Right atrium auricular region (tissue), 2 donors: ENCODE measurements at regions not wholly inside any gene's neighbourhood (a gene's known extent, or its start where the extent isn't known, plus 50 kb on each side); places are given as distances from the start of the nearest gene placed in this dataset.

Experiments
- DNase-seq: peaks from one replicate; pipeline ENCODE4 v3.0.0-alpha.2; 2019; ENCODE audit warnings: low spot score
- H3K27ac ChIP-seq, 2 donors: fragments of 200-600 bp; sonication (generic); 1 replicate in 1 of 2; 2 replicates in 1 of 2; pipeline ENCODE4 v1.5.1; 2016 to 2019
- H3K27me3 ChIP-seq, 2 donors: fragments of 200-600 bp; sonication (generic); one replicate each; pipeline versions ENCODE4 v1.5.1 to v1.6.0; 2017 to 2019
- H3K36me3 ChIP-seq: fragments of 200-600 bp; sonication (generic); one replicate; pipeline ENCODE4 v1.5.1; 2016
- H3K4me1 ChIP-seq, 2 donors: fragments of 200-600 bp; sonication (generic); one replicate each; pipeline versions ENCODE4 v1.5.1 to v1.6.0; 2017 to 2019
- H3K4me3 ChIP-seq, 2 donors: fragments of 200-600 bp; sonication (generic); 1 replicate in 1 of 2; 2 replicates in 1 of 2; pipeline ENCODE4 v1.5.1; 2017 to 2019; ENCODE audit warnings: mild to moderate bottlenecking in 1 of 2, moderate library complexity in 1 of 2
- H3K9me3 ChIP-seq, 2 donors: fragments of 200-600 bp; sonication (generic); one replicate each; pipeline ENCODE4 v1.5.1; 2019
- TF ChIP-seq, protein P1 (sequence below), 2 donors: fragments of 200-600 bp; sonication (generic); IDR thresholded peaks; one replicate each; pipeline ENCODE4 v1.5.1; 2019; ENCODE audit warnings: antibody characterized with exemption in 2 of 2

DNA sequence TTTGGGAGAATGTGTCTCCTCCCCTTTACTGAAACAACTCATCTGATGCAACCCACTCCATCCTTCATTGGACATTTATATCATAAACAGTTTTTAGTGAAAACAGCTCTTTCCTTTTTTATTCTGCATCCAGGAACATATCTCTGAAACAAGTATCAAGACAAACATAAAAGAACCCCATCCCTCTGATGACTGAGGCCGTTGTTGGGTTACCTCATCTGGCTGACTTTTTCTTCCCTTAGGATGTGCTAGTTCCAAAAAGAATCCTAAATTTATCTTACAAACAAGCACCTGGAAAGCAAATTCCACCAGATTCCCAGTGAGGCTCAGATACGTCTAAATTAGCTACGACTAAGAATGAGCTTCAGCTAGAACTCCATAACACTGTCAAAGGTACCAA lies 483.7 kb upstream of the INTU start:
- TF ChIP-seq, protein P1, sequence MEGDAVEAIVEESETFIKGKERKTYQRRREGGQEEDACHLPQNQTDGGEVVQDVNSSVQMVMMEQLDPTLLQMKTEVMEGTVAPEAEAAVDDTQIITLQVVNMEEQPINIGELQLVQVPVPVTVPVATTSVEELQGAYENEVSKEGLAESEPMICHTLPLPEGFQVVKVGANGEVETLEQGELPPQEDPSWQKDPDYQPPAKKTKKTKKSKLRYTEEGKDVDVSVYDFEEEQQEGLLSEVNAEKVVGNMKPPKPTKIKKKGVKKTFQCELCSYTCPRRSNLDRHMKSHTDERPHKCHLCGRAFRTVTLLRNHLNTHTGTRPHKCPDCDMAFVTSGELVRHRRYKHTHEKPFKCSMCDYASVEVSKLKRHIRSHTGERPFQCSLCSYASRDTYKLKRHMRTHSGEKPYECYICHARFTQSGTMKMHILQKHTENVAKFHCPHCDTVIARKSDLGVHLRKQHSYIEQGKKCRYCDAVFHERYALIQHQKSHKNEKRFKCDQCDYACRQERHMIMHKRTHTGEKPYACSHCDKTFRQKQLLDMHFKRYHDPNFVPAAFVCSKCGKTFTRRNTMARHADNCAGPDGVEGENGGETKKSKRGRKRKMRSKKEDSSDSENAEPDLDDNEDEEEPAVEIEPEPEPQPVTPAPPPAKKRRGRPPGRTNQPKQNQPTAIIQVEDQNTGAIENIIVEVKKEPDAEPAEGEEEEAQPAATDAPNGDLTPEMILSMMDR (IDR thresholded peaks at IDR 0.05), result no peak
- no peak overlapping the region for H3K4me3 ChIP-seq
- H3K27ac ChIP-seq, result no peak overlapping the region
- H3K36me3 ChIP-seq, result no peaks in the 10 kb centered on the region
- no peaks in the 10 kb centered on the region for H3K4me1 ChIP-seq
- H3K9me3 ChIP-seq, result peaks cover 0 to 4% of the 10 kb centered on the region in 2 donors
- H3K27me3 ChIP-seq, result no peaks in the 10 kb centered on the region
- no peak for DNase-seq

DNA sequence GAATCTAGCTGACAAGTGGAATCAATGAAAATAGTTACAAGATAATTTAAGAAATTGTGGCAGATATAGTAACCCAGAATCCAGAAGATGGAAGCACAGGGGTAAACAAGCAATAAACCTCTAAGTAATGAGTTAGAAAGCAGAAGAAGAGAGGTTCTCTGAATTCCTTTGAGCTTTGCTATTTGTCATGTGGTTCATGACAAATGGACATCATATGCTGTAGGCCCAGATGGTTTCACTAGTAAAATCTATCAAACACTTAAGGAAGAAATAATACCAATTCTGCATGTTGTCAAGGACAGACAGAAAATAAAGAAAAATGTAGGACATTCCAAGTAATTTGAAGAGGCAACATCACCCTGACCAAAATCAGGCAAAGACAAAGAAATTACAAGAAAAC lies 480.8 kb upstream of the INTU start:
- TF ChIP-seq, protein P1 (IDR thresholded peaks at IDR 0.05), result no peak
- Histone ChIP-seq H3K36me3 (no peaks in the 10 kb centered on the region), H3K4me3 (no peak overlapping the region), H3K27me3 (no peaks in the 10 kb centered on the region), H3K27ac (no peak overlapping the region), H3K4me1 (no peaks in the 10 kb centered on the region), H3K9me3 (peaks cover 0 to 4% of the 10 kb centered on the region in 2 donors)
- no peak for DNase-seq

DNA sequence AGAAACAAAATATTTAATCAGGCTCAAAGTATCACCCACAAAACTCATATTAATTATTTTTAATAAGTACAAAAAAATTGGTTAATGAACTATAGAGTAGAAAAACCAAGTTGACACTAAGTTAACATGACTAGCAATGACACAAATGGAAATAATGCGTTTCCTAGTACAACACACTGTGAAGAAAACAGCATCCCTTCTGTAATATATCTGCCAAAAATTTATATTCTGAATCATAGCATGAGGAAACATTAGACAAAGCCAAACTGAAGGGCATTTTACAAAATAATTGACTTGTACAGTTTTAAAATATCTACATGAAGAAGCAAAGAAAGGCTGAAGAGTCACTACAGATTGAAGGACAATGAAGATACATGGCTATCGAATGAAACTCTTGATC lies 477.6 kb upstream of the INTU start:
- H3K27me3 ChIP-seq, result no peaks in the 10 kb centered on the region
- no peak for DNase-seq
- no peaks in the 10 kb centered on the region for H3K4me1 ChIP-seq
- H3K27ac ChIP-seq, result no peak overlapping the region
- H3K4me3 ChIP-seq, result no peak overlapping the region
- no peaks in the 10 kb centered on the region for H3K36me3 ChIP-seq
- H3K9me3 ChIP-seq, result peaks cover 0 to 4% of the 10 kb centered on the region in 2 donors
- TF ChIP-seq, protein P1 (IDR thresholded peaks at IDR 0.05), result no peak

DNA sequence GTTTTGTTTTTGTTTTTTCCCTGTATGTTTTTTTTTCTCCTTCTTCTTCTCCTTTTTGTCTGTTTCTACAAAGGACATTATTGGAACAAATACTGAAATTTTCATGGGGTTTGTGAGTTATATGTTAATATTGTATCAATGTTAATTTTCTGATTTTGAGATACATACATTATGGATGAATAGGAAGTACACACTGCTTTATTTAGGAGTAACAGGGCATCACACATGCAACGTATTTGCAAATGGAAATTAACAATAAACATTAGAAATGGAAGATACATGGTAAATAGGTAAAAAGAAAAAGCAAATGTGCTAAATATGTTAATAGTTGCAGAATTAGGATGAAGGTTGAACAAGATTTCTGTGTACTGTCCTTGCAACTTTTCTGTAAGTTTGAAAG lies 477.2 kb upstream of the INTU start:
- Histone ChIP-seq H3K9me3 (peaks cover 0 to 4% of the 10 kb centered on the region in 2 donors), H3K27me3 (no peaks in the 10 kb centered on the region), H3K4me1 (no peaks in the 10 kb centered on the region), H3K36me3 (no peaks in the 10 kb centered on the region), H3K27ac (no peak overlapping the region), H3K4me3 (no peak overlapping the region)
- TF ChIP-seq, protein P1 (IDR thresholded peaks at IDR 0.05), result no peak
- DNase-seq, result no peak

DNA sequence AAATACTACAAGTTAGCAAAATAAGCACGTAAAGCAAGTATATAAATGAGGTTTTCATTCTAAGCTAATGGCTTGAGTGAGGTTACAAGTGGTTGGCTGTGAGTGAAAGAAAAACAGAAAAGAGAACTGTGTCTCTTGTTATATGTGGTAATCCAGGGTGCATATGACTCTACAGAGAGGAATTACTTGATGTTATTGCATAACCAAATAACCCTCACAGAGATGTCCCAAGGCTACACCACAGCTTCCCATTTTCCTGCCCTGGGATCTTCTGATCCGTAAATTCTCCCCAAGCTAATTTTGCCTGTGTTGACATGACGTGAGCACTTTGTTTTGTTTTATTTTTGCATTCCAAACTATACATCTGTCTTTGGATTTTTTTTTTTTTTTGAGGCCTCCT lies 470.0 kb upstream of the INTU start:
- no peak overlapping the region for H3K4me3 ChIP-seq
- no peaks in the 10 kb centered on the region for H3K27me3 ChIP-seq
- no peak for DNase-seq
- TF ChIP-seq, protein P1 (IDR thresholded peaks at IDR 0.05), result no peak
- no peak overlapping the region for H3K27ac ChIP-seq
- peaks cover 0 to 4% of the 10 kb centered on the region in 2 donors for H3K9me3 ChIP-seq
- H3K4me1 ChIP-seq, result no peaks in the 10 kb centered on the region
- H3K36me3 ChIP-seq, result no peaks in the 10 kb centered on the region

DNA sequence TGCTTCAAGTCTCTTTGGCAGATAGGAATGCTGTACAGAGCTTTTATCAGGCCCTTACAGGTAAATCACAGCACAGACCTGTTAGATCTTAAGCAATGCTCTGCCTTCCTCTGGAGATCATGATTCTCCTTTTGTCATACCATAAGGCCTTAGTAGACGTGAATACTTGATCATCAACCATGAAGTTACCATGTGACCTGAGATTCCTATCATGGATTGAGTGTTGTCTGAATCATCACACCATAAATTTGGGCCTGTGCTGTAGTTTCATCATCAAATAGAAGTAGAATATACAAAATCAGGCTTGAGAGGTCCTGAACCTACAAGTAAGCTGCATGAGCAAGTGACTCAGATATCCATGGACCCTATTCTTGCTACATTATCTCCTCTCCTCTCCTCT lies 466.8 kb upstream of the INTU start:
- Histone ChIP-seq H3K4me1 (no peaks in the 10 kb centered on the region), H3K27ac (no peak overlapping the region), H3K9me3 (peaks cover 0 to under 1% of the 10 kb centered on the region in 2 donors), H3K27me3 (no peaks in the 10 kb centered on the region), H3K4me3 (no peak overlapping the region), H3K36me3 (no peaks in the 10 kb centered on the region)
- TF ChIP-seq, protein P1 (IDR thresholded peaks at IDR 0.05), result no peak
- DNase-seq, result no peak
